GM19463 (cell line): ENCODE measurements at regions not wholly inside any gene's neighbourhood (a gene's known extent, or its start where the extent isn't known, plus 50 kb on each side); places are given as distances from the start of the nearest gene placed in this dataset.

Experiments used
- ATAC-seq: cut with Tn5 transposase; IDR thresholded peaks from one replicate; pipeline ENCODE4 v1.9.1; 2021; ENCODE audit warnings: mild to moderate bottlenecking, moderate library complexity; ENCODE audit not compliant: unreplicated experiment

DNA sequence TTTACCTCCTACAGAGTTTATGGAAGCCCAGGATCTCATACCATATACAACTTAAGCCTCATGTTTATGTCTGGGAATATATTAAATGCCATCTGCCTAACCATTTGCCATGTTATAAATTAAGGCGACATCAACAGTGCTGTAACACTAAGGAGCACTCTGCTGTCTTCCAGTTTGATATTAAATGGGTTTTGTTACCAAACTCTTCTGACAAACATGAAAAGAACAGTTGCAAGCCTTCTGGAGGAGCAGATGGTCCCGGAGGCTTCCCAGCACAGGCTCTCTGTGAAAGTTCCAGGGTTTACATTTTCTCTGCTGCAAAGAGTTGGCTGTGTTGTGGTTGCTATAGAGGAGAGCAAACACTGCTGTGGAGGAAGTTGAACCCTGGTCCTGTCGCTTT is 545.3 kb upstream of the SALL1 start:
- ATAC-seq: no peak

DNA sequence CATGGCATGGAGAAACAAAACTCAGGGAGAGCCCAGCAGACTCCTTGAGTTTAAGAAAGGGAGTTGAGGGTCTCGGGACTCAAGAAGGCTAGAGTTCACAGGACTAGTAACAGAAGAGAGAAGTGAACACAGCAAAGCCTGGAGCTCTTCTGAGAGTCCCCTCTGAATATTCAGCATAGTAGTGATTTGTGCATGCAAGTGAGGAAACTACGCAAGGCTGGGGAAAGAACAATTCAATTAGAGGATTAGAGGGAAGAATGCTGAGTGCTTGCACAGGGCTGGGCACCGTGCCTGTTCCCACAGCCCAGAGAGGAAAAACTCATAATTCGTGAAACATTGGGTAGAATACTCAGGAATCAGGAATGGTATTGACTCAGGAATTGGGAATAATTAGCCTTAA is 540.0 kb upstream of the SALL1 start:
- ATAC-seq: no peak

DNA sequence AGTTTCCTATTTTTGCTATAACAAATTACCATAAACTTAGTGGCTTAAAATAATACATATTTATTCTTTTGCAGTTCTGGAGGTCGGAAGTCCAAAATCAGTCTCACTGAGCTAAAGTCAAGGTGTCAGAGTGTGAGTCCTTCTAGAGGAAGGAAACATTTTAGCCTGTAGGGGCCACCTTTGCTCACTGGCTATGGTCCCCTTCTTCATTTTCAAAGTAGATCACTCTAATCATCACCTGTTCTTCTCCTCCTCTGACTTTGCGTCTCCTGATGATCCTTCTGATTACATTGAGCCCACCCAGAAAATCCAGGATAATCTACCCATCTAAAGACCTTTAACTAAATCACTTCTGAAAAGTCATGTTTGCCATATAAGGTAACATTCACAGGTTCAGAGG is 534.4 kb upstream of the SALL1 start:
- ATAC-seq: no peak

DNA sequence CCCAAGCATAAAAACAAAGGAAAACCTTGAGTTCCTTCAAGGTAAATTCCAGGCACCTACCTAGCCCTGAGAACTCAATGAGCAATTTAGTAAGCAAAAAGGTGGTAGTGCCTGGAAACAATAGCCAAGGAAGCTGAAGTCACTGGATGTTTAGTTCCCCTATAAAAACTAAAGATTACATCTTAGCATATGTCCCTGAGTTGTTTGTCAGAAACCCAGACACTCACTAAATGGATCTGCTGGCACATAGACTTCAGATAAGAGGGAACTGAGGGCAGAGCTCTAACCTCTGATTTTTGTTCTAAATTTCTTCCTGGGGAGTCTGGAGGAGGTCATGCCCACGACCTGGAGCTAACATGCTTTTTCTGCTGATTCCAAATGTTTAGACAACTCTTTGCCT is 532.8 kb upstream of the SALL1 start:
- no peak for ATAC-seq

DNA sequence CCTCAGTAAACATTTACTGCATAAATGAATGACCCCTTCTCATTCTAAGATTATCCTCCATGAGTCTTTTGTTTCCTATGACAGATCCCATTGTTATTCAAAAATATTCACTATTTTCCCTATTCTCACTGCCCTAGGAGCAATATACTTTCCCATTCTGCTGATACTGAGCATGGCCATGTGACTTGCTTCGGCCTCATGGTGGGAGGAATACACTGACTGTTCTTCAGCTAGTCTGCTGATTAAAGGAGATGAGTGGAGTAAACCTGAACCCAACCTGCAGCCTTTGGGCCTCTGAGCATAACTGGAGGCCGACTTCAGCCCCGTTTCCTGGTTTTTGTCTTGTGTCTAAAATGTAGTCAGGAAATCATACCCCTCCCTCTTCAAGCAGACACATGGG is 531.8 kb upstream of the SALL1 start:
- no peak for ATAC-seq

DNA sequence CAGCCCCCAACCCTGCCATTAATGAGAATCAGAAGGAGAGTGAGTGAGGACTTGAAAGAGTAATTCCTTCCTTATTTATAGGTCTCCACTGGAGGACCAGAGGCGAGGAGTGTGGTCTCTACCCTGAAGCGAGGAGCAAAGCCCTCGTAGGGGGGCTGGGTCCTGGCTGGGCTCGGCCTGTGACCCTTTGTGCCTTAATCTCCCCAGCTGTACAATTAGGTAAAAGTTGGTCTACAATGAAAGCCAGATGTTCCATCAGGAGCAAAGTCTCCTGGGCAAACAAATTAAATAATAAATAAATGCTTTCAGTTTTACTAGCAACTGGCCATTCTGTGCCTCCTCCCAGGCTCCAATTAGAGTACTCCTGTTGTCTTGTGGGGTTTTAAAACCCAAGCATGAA is 523.5 kb upstream of the SALL1 start:
- ATAC-seq: no peak

DNA sequence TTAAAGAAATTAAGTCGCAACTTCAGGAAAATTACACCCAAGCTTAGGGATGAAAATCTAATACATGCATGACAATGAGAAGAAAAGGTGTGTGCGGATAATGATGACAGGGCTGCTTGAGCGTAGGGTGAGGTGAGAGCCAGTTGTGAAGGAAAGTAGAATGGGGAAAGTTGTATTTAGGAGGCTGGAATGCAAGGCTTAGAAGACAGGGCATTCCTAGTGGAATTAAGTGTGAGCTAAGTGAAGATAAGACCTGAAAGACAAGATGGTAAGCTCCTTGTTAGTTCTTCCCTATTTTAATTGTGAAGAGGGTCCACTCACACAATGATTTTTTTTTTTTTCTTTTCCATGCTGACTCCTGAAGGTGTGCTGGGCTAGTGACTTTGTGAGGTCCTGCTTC is 519.5 kb upstream of the SALL1 start:
- no peak for ATAC-seq

DNA sequence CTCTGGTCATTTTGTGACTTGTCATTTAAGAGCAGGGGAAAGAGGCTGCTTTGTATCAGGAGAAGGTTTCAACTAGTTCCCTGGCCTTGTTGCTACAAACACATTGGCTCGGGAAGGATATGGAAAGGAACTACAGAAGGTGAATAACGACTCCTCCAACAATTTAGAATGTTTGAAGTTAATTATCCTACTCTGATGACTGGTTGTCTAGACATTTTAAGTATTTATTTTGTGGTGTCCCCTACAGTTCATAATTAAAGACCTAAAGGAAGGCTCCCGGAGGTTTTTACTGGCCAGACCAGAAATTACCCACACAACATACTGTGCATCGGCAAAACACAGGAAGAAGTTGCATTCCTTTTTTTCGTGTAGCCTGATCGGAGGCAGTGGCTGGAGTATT is 515.8 kb upstream of the SALL1 start:
- ATAC-seq: no peak

DNA sequence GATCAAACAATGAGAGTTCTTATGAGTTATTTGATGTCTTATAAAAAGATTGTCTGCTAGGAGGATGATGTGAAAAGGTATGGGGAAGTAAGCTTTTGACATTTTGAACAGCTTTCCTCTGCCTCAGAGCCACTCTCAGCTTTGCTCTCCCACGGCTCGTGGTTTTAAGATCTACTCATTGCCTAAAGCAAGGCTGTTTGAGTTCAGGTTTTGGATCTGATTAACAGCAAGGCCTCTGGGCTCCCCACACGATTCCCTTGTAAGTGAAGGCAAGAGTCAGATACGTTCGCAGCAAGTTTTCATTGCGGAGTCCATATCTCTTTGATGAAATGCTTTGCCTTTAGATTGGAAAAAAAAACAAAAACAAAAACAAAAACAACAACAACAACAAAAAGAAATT is 515.0 kb upstream of the SALL1 start:
- no peak for ATAC-seq

DNA sequence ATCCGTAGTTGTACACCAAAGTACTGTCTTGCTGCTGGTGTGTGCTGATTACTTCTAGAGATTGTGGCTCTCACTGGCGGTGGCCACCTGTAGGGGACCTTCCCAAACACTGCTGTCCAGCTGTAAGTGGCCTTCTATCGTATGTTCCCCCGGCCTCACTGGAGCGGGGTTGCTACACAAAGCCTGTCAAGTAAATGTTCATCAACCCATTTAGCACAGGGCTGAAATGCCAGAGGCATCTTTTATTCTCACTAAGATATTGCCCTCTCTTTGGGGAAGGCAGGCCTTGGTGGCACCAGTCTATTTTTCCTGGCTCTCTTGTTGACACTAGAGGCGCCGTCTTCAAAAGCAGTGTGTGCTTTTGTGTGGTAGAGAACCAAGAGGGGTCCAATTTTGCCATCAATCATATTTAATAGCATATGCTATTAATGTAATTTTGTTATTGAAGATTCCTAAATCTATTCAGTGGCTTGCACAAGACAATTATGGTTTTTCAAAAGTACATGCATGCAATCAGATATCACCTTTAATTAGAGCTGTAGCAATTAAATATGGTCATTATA is 514.4 kb upstream of the SALL1 start:
- ATAC-seq: no peak

DNA sequence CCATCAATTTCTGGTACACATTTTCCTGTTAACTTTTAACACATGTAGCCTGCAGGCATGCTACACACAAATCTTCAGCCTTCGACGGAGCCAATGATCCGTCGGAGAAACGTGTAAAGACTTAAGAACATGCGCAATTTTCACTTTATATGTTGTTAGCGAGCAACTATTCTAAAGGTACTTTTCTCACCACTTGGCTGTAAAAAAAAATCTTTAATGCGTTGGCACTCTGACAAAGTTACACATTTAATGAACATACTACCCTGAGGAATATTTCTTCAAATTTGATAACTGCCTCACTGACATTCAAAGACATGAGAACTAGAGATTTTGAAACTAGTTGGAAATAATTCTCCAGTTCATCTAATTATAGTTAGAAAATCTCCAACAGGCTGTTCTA is 507.5 kb upstream of the SALL1 start:
- ATAC-seq: no peak

DNA sequence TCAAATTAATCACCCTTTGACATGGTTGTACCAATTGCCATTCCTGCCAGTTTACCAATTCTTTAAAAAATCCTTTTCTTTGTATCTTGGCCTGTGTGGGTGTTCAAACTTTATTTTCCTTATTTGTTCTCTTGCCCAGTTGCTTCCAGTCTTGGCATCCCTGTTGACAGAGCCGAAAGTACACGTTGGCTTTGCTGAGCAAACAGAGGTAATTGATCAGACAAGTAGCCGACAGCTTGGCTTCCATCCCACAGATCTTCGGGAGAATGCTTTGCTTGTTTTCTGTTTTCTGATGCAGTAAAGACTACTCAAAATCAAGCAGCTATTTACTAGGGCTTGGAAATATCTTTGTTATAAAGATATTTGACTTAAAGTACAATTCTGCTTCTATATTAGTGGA is 506.8 kb upstream of the SALL1 start:
- no peak for ATAC-seq

DNA sequence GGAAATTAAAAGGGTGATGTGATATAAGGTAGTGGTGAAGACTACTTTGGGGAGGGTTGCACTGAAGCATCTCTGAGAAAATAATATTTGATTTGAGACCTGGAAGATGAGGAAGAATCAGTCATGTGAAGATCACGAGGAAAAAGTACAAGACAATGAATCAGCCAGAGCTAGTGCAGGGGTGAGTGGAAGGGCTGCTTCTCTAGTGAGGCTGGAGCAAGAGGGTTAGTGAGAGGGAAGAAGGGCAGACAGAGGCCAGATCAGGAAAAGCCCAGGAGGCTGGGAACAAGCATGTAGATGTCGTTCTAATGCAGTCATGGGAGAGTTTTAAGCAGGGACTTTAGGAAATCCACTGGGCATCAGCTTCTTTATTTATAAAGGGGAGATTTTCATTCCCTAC is 504.2 kb upstream of the SALL1 start:
- no peak for ATAC-seq

DNA sequence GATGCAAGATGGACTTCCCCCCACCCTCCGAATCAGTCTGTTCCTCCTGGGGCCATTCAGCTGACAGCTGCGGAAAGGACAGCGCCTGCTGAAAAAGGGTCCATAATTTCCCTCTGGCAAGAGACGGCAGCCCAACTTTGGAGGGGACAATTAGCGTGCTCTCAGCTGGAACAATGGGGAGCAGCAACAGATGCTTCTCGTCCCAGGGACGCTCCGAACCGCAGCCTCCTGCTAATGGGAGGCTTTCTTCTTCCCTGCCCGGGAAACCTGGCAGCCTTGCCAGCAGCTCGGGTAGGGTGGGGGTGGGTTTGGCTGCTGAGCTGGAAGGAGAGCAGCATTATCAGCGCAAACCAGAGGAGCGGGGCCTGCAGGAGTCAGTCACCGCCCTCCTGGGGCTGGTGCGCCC is 500.0 kb upstream of the SALL1 start:
- ATAC-seq: no peak

DNA sequence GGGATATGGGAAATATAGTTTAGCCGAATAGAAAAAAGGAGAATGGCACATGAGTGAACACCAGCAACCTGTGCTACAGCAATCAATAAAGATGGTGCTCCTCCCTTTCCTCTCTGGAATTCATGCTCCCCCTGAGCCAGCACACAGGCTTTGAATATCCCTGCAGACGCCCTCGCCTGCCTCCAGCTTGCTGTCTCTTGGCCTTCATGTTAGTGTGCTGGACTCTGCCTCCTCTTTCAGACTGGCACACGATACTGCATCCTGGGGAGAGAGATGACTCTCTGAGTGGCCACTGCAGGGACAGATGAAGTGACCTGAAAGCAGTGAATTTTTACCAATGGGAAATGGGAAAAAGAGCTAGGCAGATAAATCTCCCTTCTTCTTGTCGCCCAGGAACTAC is 498.6 kb upstream of the SALL1 start:
- ATAC-seq: no peak

DNA sequence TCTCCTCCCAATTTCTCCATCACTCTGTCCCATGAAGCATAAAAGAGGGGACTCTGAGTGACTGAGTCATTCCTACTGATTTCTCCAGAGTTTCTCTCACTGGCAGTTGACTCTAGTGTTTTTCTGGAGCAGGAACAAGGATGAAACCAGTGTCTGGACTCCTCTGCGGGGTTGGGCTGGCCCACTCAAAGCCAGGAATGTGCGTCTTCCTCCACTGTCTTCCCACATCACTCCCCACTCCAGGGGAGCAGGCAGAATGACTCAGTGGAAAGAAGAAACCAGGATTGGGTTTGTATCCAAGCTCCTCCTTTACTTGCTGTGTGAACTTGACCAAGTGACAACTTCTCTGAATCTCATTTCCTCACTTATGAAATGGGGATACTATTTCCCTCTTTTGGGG is 497.5 kb upstream of the SALL1 start:
- no peak for ATAC-seq

DNA sequence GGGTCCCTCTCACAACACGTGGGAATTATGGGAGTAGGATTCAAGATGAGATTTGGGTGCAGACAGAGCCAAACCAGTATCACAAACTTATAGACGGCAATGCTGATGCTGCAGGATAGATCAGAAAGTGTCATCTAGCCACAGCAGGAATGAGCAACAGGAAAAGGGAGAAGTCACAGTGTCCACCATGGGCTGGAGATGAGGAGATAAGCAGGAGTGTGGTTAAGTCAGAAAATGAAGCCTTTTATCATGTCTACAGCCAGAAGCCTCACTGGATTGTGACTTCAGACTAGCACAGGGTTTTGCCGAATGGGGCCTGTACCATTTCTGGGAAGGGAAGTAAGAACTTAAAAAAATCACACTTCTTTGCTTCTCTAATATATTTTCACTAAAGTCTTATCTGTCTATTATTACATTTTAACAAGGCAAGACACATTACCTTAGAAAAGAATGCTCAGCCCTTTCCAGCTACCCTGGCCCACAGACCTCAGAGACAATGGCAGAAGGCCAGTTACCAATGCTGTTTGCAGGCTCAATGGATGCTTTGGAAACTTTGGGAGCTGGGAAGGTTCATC is 490.2 kb upstream of the SALL1 start:
- ATAC-seq: no peak

DNA sequence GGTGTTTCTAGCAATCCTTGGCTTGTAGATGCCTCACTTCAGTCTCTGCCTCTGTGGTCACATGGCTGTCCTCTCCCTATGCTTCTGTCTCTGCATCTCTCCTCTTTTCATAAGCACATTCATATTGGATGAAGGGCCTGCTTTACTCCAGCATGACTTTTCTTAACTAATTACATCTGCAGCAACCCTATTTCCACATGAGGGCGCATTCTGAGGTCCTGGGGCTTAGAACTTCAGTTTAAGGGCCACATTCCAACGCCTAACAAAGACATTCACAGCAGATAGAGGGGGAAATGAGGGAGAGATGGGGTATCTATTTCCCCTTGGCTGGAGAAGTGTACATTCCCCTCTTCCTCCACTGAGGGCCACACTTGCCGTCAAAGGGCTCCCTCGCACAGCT is 489.1 kb upstream of the SALL1 start:
- no peak for ATAC-seq

DNA sequence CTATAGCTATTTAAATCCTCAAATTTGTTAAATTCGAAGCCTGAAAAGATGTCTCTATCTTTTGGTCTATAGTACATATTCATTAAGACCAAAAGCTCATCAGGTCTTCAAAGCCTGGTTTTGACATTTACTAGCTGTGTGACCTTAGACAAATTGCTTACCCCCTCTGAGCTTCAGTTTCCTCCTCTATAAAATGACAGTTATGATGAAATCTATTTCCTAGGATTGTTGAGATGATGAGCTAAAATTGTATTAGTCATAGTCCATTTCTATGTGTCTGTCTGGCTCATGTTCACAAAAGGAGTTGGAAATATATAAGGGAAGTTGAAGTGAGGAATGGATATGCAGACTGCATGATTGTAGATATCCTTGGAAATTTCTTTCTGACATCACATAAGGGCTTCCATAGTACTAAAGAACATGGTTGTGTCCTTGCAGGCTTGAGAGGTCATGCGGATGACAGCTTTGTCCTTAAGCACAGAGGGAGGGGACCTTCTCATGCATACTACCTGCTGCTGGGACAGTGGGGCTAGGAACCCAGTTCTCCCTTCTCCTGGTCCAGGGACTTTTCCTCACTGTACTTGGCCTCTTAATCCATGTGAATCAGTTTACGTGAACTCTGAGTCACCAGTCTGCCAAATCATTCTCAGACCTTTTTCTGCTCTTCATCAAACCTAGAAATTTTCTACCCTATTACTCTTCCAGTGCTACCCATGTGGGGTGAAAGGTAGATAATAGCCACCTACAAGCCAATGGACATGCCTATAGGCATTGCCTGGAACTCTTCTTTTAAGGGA is 487.5 kb upstream of the SALL1 start:
- no peak for ATAC-seq

DNA sequence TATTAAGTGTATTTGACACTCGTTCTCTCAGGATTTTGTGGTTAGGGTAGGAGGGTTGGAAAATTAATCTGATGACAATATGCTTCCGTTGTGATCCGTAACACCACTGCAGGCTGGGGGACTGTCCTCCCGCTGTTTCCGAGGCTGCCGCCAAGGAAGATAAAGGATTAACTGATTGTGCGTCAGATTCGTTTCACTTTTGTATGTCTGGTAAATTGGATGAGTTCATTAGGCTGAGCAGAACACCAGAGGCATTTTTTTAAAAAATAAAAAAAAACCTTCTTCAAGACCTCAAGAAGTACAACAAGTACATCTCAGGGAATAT is 486.7 kb upstream of the SALL1 start:
- ATAC-seq: no peak

DNA sequence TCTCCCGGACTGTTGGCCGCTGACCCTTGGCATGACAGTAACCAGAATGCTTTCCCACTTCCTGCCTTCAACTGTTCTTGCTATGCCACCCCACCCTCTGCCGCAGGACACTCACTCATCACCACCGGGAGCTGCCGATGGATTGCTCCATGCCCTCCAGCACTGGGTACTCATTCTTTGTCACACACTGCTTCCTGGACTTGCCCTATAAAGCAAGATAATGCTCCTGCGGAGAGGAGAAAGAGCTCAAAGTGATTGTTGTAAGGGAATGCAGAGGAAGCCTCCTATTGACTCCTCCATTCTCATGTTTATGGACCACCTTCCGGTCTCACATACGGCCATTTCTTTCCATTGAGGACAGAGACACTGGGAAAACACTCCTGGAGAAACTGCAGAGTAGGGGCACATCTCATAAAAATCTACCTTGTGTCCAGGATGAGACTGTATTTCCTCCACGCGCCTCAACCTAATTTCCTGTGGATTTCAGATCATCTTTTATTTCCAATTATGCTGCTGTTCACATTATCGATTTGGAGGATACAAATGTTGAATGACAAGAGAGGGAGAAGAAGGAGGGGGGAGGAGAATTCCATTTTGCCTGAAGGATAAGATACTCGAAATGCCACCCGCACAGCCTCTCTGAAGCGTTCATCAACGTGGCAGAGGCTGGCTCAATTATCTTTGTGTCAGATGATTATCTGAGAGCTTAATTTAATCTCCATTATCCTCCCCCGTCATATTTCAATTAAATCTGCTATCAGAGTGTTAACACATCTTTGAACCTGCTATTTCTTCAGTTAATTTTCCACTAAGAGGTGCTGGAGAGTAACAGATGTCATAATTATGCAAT is 486.1 kb upstream of the SALL1 start:
- no peak for ATAC-seq

DNA sequence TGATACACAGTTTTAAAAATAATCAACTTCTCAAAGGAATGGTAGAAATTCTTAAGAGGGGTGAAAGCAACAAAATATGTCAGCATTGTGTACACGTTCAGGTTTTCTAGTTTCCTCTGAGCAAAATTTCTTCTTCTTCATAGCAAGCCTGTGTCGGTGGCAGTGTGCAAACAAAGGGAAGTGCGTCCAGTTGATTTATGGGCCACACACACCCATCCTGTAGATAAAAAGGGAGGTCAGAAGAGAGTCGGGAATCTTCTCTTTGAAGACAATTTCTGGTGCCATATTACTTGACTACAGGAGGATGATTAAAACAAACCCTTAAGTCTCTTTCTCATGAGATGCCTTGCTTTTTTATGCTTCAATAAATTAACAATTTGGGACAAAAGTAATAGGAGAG is 484.1 kb upstream of the SALL1 start:
- ATAC-seq: no peak
